HepG2 (cell line): ENCODE measurements at regions not wholly inside any gene's neighbourhood (a gene's known extent, or its start where the extent isn't known, plus 50 kb on each side); places are given as distances from the start of the nearest gene placed in this dataset.

Experiments
- ZNF121 ChIP-seq: sonication (generic); formaldehyde crosslinking; IDR thresholded peaks from 2 replicates; pipeline ENCODE4 v1.5.0; 2020; ENCODE audit warnings: mild to moderate bottlenecking, missing genetic modification reagents
- ZNF24 ChIP-seq: fragments of 450-650 bp; IDR thresholded peaks from 2 replicates; pipeline ENCODE4 v1.6.1; 2017; ENCODE audit warnings: antibody characterized with exemption, mild to moderate bottlenecking
- TF ChIP-seq, protein P1 (sequence below): IDR thresholded peaks from 2 replicates; pipeline ENCODE4 v1.6.1; 2016; ENCODE audit warnings: low read depth, missing genetic modification reagents, missing compliant biosample characterization
- TF ChIP-seq, protein P2 (sequence below): sonication (generic); formaldehyde crosslinking; IDR thresholded peaks from 2 replicates; pipeline ENCODE4 v1.5.0; 2020; ENCODE audit warnings: mild to moderate bottlenecking, missing genetic modification reagents, moderate library complexity

DNA sequence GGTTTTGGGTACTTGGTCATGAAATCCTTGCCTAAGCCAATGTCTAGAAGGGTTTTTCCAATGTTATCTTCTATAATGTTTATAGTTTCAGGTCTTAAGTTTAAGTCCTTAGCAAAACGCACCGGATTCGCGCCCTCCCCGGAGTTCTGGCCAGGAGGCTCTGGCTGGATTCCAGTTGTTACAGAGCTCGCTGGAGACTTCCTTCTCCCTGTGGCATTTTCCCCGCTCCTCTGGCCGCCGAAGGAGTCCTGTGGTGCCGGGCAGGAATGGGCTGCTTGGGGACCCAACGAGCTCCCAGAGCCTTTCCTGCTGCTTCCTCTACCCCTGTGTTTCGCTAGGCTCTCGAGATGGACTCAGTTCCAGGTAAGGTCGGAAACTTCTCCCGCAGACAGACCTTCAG is 335.9 kb downstream of the AEBP2 start:
- TF ChIP-seq, protein P1, sequence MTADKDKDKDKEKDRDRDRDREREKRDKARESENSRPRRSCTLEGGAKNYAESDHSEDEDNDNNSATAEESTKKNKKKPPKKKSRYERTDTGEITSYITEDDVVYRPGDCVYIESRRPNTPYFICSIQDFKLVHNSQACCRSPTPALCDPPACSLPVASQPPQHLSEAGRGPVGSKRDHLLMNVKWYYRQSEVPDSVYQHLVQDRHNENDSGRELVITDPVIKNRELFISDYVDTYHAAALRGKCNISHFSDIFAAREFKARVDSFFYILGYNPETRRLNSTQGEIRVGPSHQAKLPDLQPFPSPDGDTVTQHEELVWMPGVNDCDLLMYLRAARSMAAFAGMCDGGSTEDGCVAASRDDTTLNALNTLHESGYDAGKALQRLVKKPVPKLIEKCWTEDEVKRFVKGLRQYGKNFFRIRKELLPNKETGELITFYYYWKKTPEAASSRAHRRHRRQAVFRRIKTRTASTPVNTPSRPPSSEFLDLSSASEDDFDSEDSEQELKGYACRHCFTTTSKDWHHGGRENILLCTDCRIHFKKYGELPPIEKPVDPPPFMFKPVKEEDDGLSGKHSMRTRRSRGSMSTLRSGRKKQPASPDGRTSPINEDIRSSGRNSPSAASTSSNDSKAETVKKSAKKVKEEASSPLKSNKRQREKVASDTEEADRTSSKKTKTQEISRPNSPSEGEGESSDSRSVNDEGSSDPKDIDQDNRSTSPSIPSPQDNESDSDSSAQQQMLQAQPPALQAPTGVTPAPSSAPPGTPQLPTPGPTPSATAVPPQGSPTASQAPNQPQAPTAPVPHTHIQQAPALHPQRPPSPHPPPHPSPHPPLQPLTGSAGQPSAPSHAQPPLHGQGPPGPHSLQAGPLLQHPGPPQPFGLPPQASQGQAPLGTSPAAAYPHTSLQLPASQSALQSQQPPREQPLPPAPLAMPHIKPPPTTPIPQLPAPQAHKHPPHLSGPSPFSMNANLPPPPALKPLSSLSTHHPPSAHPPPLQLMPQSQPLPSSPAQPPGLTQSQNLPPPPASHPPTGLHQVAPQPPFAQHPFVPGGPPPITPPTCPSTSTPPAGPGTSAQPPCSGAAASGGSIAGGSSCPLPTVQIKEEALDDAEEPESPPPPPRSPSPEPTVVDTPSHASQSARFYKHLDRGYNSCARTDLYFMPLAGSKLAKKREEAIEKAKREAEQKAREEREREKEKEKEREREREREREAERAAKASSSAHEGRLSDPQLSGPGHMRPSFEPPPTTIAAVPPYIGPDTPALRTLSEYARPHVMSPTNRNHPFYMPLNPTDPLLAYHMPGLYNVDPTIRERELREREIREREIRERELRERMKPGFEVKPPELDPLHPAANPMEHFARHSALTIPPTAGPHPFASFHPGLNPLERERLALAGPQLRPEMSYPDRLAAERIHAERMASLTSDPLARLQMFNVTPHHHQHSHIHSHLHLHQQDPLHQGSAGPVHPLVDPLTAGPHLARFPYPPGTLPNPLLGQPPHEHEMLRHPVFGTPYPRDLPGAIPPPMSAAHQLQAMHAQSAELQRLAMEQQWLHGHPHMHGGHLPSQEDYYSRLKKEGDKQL (CRISPR knock-in tag), result no peak
- TF ChIP-seq, protein P2, sequence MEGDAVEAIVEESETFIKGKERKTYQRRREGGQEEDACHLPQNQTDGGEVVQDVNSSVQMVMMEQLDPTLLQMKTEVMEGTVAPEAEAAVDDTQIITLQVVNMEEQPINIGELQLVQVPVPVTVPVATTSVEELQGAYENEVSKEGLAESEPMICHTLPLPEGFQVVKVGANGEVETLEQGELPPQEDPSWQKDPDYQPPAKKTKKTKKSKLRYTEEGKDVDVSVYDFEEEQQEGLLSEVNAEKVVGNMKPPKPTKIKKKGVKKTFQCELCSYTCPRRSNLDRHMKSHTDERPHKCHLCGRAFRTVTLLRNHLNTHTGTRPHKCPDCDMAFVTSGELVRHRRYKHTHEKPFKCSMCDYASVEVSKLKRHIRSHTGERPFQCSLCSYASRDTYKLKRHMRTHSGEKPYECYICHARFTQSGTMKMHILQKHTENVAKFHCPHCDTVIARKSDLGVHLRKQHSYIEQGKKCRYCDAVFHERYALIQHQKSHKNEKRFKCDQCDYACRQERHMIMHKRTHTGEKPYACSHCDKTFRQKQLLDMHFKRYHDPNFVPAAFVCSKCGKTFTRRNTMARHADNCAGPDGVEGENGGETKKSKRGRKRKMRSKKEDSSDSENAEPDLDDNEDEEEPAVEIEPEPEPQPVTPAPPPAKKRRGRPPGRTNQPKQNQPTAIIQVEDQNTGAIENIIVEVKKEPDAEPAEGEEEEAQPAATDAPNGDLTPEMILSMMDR, result no peak
- TF ChIP-seq ZNF121 (CRISPR knock-in tag) (no peak), ZNF24 (no peak)
